NT2/D1 (cell line): ENCODE measurements at regions not wholly inside any gene's neighbourhood (a gene's known extent, or its start where the extent isn't known, plus 50 kb on each side); places are given as distances from the start of the nearest gene placed in this dataset.

ENCODE experiments used
- SUZ12 ChIP-seq: IDR thresholded peaks from 2 replicates; pipeline ENCODE4 v1.6.1; 2011; ENCODE audit not compliant: insufficient read length, insufficient read depth; ENCODE audit errors: extremely low read depth
- YY1 ChIP-seq: IDR thresholded peaks from 2 replicates; pipeline ENCODE4 v1.6.1; 2011; ENCODE audit not compliant: insufficient read length, insufficient read depth
- ZNF274 ChIP-seq: IDR thresholded peaks from 2 replicates; pipeline ENCODE4 v1.6.1; 2011; ENCODE audit warnings: mild to moderate bottlenecking, low read depth, low read length

DNA sequence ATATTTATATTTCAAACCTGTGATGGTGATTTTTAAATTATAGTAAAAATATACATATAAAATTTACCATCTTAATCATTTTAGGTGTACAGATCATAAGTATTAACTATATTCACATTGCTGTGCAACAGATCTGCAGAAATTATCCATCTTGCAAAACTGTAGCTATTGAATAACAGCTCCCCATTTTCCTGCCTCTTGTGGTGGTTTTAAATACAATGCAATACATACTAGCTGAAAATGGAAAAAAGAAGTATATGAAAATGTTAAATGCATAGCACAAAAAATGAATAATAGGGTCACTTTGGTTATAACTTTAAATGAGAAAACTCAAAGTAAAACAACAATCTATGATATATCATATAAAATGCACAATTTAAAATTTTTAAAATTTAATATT, 130.9 kb upstream of the VPREB1 start:
- TF ChIP-seq ZNF274 (no peak), SUZ12 (no peak), YY1 (no peak)
